T-cell (primary cell): ENCODE measurements at regions not wholly inside any gene's neighbourhood (a gene's known extent, or its start where the extent isn't known, plus 50 kb on each side); places are given as distances from the start of the nearest gene placed in this dataset.

Experiments
- ATAC-seq, 4 experiments: fragments of 200-7000 bp in 3 of 4; fragments of 150-1000 bp in 1 of 4; cut with Tn5 transposase; replicated peaks in 1 of 4; 1 replicate in 3 of 4; 2 replicates in 1 of 4; pipeline ENCODE4 v1.10.0; 2021; ENCODE audit warnings: moderate library complexity in 3 of 4, mild to moderate bottlenecking in 2 of 4, moderate number of reproducible peaks in 1 of 4
- CTCF ChIA-PET, 2 donors: fragments of 300-600 bp; sonication (Branson Sonifier 250); formaldehyde crosslinking; loops; one replicate each; lab custom pipeline; 2022; ENCODE audit warnings: antibody characterized with exemption in 2 of 2; lab: Charles Lee
- POLR2A ChIA-PET, 2 donors: fragments of 300-600 bp; sonication (Branson Sonifier 250); formaldehyde crosslinking; loops; one replicate each; lab custom pipeline; 2022; ENCODE audit warnings: antibody characterized with exemption in 2 of 2; lab: Charles Lee
- DNase-seq, 35 experiments: peaks; one replicate each; pipeline versions ENCODE4 v3.0.0 to v3.0.0-alpha.2; 2013 to 2023
- H3K27ac ChIP-seq: one replicate; pipeline ENCODE4 v1.5.1; 2013; ENCODE audit warnings: low read length
- H3K27me3 ChIP-seq, 2 experiments: replicated peaks in 1 of 2; 1 replicate in 1 of 2; 2 replicates in 1 of 2; pipeline versions ENCODE4 v1.6.1 to v1.7.0; 2013; ENCODE audit warnings: low read length in 1 of 2, mixed read lengths in 1 of 2; ENCODE audit not compliant: control insufficient read depth in 2 of 2, insufficient read depth in 2 of 2; ENCODE audit errors: extremely low read depth in 1 of 2
- H3K36me3 ChIP-seq, 2 donors: 1 replicate in 1 of 2; 2 replicates in 1 of 2; pipeline versions ENCODE4 v1.6.1 to v1.7.0; 2013; ENCODE audit warnings: low read length in 1 of 2; ENCODE audit not compliant: control insufficient read depth in 2 of 2, insufficient read depth in 1 of 2; ENCODE audit errors: extremely low read depth in 1 of 2
- H3K4me1 ChIP-seq, 2 experiments: 1 replicate in 1 of 2; 2 replicates in 1 of 2; pipeline versions ENCODE4 v1.6.1 to v1.7.0; 2013; ENCODE audit warnings: low read length in 2 of 2, mixed read lengths in 1 of 2; ENCODE audit not compliant: insufficient read depth in 2 of 2, control insufficient read depth in 1 of 2; ENCODE audit errors: extremely low read depth in 1 of 2
- H3K4me3 ChIP-seq, 2 donors: 1 replicate in 1 of 2; 2 replicates in 1 of 2; pipeline versions ENCODE4 v1.5.1 to v1.7.0; 2013; ENCODE audit warnings: mild to moderate bottlenecking in 2 of 2, low read length in 1 of 2, moderate library complexity in 1 of 2; ENCODE audit not compliant: control insufficient read depth in 1 of 2; ENCODE audit errors: extremely low read depth in 1 of 2
- H3K9me3 ChIP-seq: 2 replicates; pipeline ENCODE4 v1.7.0; 2013
- H3K27ac Mint-ChIP-seq, 2 donors: one replicate each; pipeline ENCODE4 v1.8.0; 2020 to 2021; ENCODE audit warnings: mild to moderate bottlenecking in 2 of 2, mixed read lengths in 2 of 2
- H3K27me3 Mint-ChIP-seq, 2 donors: one replicate each; pipeline ENCODE4 v1.8.0; 2021 to 2022; ENCODE audit warnings: mixed read lengths in 2 of 2
- H3K36me3 Mint-ChIP-seq: one replicate; pipeline ENCODE4 v1.8.0; 2021; ENCODE audit warnings: mixed read lengths
- H3K4me1 Mint-ChIP-seq, 3 donors: one replicate each; pipeline ENCODE4 v1.8.0; 2020 to 2022; ENCODE audit warnings: mixed read lengths in 3 of 3, mild to moderate bottlenecking in 1 of 3
- H3K4me3 Mint-ChIP-seq, 3 donors: one replicate each; pipeline ENCODE4 v1.8.0; 2020 to 2022; ENCODE audit warnings: mild to moderate bottlenecking in 3 of 3, mixed read lengths in 3 of 3, moderate library complexity in 3 of 3
- H3K9me3 Mint-ChIP-seq, 3 donors: one replicate each; pipeline ENCODE4 v1.8.0; 2020 to 2022; ENCODE audit warnings: mixed read lengths in 3 of 3
- WGBS: methylation state at CpG from one replicate; pipeline ENCODE4 v1.1.5; 2013; ENCODE audit warnings: missing lambda C conversion rate; ENCODE audit not compliant: insufficient coverage; 5-methylcytosine and 5-hydroxymethylcytosine counted together

GRCh38 chr1:220385158-220385557 is 112.9 kb upstream of the RAB3GAP2 start:
- no CpG with 5 or more reads among the region's 1 CpG for WGBS

GRCh38 chr1:220382994-220383393 is 110.7 kb upstream of the RAB3GAP2 start:
- H3K9me3 ChIP-seq = no peaks in the 10 kb centered on the region
- WGBS = 68% methylated on average over 2 of the region's 4 CpGs
- peaks cover 3 to 6% (median 6%) of the 10 kb centered on the region in 3 donors for H3K9me3 Mint-ChIP-seq
- peaks cover 12 to 25% of the 10 kb centered on the region in 2 donors for H3K27me3 Mint-ChIP-seq
- CTCF ChIA-PET = no interaction called here
- no peak overlapping the region for H3K4me3 ChIP-seq
- ATAC-seq (no peak), DNase-seq (no peak)
- H3K27me3 ChIP-seq = peaks cover 0 to 3% of the 10 kb centered on the region in 2 experiments
- POLR2A ChIA-PET = no interaction called here
- H3K27ac ChIP-seq = no peak overlapping the region
- H3K27ac Mint-ChIP-seq = no peak overlapping the region
- no peak overlapping the region for H3K4me3 Mint-ChIP-seq
- no peaks in the 10 kb centered on the region for H3K36me3 ChIP-seq
- no peaks in the 10 kb centered on the region for H3K36me3 Mint-ChIP-seq
- H3K4me1 ChIP-seq = no peaks in the 10 kb centered on the region
- H3K4me1 Mint-ChIP-seq = no peaks in the 10 kb centered on the region

More at GRCh38 chr1:220385158-220385557, 112.9 kb upstream of the RAB3GAP2 start:
- H3K27ac Mint-ChIP-seq = no peak overlapping the region
- H3K4me3 Mint-ChIP-seq = no peak overlapping the region
- no peak overlapping the region for H3K4me3 ChIP-seq
- H3K27me3 Mint-ChIP-seq = peaks cover 12 to 31% of the 10 kb centered on the region in 2 donors
- no peak for DNase-seq
- no peak overlapping the region for H3K27ac ChIP-seq
- H3K9me3 ChIP-seq = no peaks in the 10 kb centered on the region
- H3K36me3 ChIP-seq = no peaks in the 10 kb centered on the region
- no peak for ATAC-seq
- CTCF ChIA-PET = no interaction called here
- H3K4me1 ChIP-seq = no peaks in the 10 kb centered on the region
- peaks cover 3 to 6% (median 4%) of the 10 kb centered on the region in 3 donors for H3K9me3 Mint-ChIP-seq
- POLR2A ChIA-PET = no interaction called here
- no peaks in the 10 kb centered on the region for H3K36me3 Mint-ChIP-seq
- no peaks in the 10 kb centered on the region for H3K4me1 Mint-ChIP-seq
- H3K27me3 ChIP-seq = no peaks in the 10 kb centered on the region

- Mint-ChIP-seq H3K4me3 (no peak overlapping the region), H3K27ac (no peak overlapping the region), H3K9me3 (peaks cover 3 to 6% (median 6%) of the 10 kb centered on the region in 3 donors), H3K4me1 (no peaks in the 10 kb centered on the region), H3K27me3 (peaks cover 15 to 24% of the 10 kb centered on the region in 2 donors), H3K36me3 (no peaks in the 10 kb centered on the region)
- ATAC-seq (no peak), DNase-seq (no peak)
- WGBS = 75% methylated on average over 2 of the region's 3 CpGs
- Histone ChIP-seq H3K4me3 (no peak overlapping the region), H3K4me1 (no peaks in the 10 kb centered on the region), H3K27ac (no peak overlapping the region), H3K27me3 (peaks cover 0 to 3% of the 10 kb centered on the region in 2 experiments), H3K36me3 (no peaks in the 10 kb centered on the region), H3K9me3 (no peaks in the 10 kb centered on the region)
- POLR2A ChIA-PET = interaction anchor here in 1 of 2 donors (0.5 kb wide), 1 partner anchor 22 kb away, joined by 3 read pairs; no protein-coding TSS in a partner anchor
- CTCF ChIA-PET = no interaction called here
Observed at GRCh38 chr1:220380885-220381284, 108.6 kb upstream of the RAB3GAP2 start.

- Histone ChIP-seq H3K27me3 (peaks cover 0 to 3% of the 10 kb centered on the region in 2 experiments), H3K36me3 (no peaks in the 10 kb centered on the region), H3K4me3 (no peak overlapping the region), H3K4me1 (no peaks in the 10 kb centered on the region), H3K27ac (no peak overlapping the region), H3K9me3 (no peaks in the 10 kb centered on the region)
- ATAC-seq (no peak), DNase-seq (no peak)
- Mint-ChIP-seq H3K36me3 (no peaks in the 10 kb centered on the region), H3K27ac (no peak overlapping the region), H3K9me3 (peaks cover 0 to 3% (median 3%) of the 10 kb centered on the region in 3 donors), H3K27me3 (peaks cover 17 to 27% of the 10 kb centered on the region in 2 donors), H3K4me1 (no peaks in the 10 kb centered on the region), H3K4me3 (no peak overlapping the region)
- CTCF ChIA-PET = no interaction called here
- WGBS = 76% methylated on average over 6 of the region's 11 CpGs
- POLR2A ChIA-PET = no interaction called here
Observed at GRCh38 chr1:220378571-220379302, 106.5 kb upstream of the RAB3GAP2 start.

- H3K27ac ChIP-seq = no peak overlapping the region
- Mint-ChIP-seq H3K27me3 (peaks cover 16 to 18% of the 10 kb centered on the region in 2 donors), H3K4me3 (no peak overlapping the region), H3K36me3 (no peaks in the 10 kb centered on the region), H3K27ac (no peak overlapping the region), H3K9me3 (peaks cover 0 to 3% (median 3%) of the 10 kb centered on the region in 3 donors), H3K4me1 (no peaks in the 10 kb centered on the region)
- no peaks in the 10 kb centered on the region for H3K9me3 ChIP-seq
- no peak for DNase-seq
- no peaks in the 10 kb centered on the region for H3K4me1 ChIP-seq
- WGBS = 57% methylated on average over 3 of the region's 3 CpGs
- H3K27me3 ChIP-seq = peaks cover 0 to 3% of the 10 kb centered on the region in 2 experiments
- H3K36me3 ChIP-seq = no peaks in the 10 kb centered on the region
- CTCF ChIA-PET = no interaction called here
- H3K4me3 ChIP-seq = no peak overlapping the region
- POLR2A ChIA-PET = no interaction called here
- ATAC-seq = no peak
Observed at GRCh38 chr1:220375715-220376114, 103.5 kb upstream of the RAB3GAP2 start.

GRCh38 chr1:220374449-220374848 is 102.2 kb upstream of the RAB3GAP2 start:
- H3K27me3 ChIP-seq = peaks cover 0 to 3% of the 10 kb centered on the region in 2 experiments
- no peak overlapping the region for H3K4me3 ChIP-seq
- no peaks in the 10 kb centered on the region for H3K9me3 ChIP-seq
- WGBS = no CpG with 5 or more reads among the region's 2 CpGs
- DNase-seq (no peak), ATAC-seq (no peak)
- no peaks in the 10 kb centered on the region for H3K4me1 Mint-ChIP-seq
- H3K4me1 ChIP-seq = no peaks in the 10 kb centered on the region
- no peak overlapping the region for H3K27ac Mint-ChIP-seq
- no peaks in the 10 kb centered on the region for H3K36me3 ChIP-seq
- ChIA-PET POLR2A (no interaction called here), CTCF (no interaction called here)
- peaks cover 16 to 21% of the 10 kb centered on the region in 2 donors for H3K27me3 Mint-ChIP-seq
- no peaks in the 10 kb centered on the region for H3K36me3 Mint-ChIP-seq
- no peak overlapping the region for H3K4me3 Mint-ChIP-seq
- H3K27ac ChIP-seq = no peak overlapping the region
- H3K9me3 Mint-ChIP-seq = no peaks in the 10 kb centered on the region
